Dermis blood vessel endothelial cell (primary cell): ENCODE measurements at regions not wholly inside any gene's neighbourhood (a gene's known extent, or its start where the extent isn't known, plus 50 kb on each side); places are given as distances from the start of the nearest gene placed in this dataset.

Experiments used
- DNase-seq: peaks from one replicate; pipeline ENCODE4 v3.0.0; 2010

DNA sequence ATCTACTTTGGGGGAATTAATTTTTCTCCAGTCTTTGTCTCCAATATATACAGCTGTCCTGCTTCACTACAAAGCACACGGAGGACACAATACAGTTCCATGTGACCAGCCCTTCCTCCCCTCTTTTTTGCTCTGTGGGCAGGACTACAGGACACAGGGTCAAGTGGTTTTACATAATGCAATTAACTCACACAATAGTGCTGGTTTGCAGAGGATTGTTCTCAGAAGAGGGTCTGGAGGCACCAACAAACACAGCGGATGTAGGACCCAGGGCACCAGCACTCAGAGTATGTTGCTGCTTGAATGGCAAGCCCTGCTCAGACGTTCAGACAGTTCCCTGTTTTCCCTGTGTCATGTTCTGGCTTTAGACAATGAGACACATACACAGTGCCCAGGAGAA is 52.0 kb upstream of the NPTX2 start:
- DNase-seq = no peak

DNA sequence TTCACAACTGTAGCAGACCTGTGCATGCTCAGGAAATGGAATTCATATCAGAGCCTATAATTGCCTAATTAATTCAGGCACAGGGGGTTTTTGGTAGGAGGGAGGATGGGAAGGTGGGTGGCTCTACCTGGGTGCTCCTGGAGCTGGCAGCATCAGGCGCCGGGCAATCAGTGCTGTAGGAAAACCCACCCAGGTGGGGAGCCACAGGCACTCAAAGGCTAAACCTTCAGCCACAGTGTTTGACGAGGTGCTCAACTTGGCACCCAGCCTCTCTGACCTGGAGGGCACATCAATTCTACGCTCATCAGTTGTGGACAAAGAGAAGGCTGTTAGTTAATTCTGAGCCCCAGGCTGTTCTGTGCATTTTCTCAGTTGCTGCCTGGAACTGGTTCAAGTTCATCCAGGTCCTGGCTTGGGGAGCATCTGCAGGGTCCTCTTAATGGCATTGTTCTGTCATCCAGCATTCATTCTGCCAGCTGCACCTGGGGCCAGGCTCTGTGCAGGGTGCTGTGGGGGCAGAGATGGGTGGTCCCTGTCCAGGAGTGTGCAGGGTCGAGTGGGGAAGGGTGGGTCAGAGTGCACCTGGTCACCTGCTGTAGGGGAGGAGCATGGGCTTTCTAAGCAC is 54.1 kb upstream of the NPTX2 start:
- DNase-seq = no peak

DNA sequence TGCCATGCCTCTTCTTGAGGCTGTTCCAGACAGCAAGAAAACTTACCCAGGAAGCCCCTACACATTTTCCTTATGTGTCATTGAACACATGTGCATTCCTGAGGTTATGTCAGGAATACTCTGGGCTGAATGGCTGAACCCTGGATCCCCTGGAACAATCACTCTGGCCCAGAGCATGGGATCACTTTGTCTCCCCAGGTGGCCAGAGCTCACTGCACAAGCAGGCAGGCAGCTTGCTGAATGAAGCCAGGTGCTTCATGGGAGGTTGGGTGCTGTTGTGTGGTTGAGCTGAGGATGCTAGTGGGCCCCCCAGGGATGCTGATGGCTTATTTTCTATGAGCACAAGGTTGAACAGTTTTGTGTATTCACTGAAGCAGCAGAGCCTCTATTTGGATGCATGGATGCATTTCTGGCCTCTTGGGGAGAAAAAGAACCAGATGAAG is 54.7 kb upstream of the NPTX2 start:
- DNase-seq = no peak

DNA sequence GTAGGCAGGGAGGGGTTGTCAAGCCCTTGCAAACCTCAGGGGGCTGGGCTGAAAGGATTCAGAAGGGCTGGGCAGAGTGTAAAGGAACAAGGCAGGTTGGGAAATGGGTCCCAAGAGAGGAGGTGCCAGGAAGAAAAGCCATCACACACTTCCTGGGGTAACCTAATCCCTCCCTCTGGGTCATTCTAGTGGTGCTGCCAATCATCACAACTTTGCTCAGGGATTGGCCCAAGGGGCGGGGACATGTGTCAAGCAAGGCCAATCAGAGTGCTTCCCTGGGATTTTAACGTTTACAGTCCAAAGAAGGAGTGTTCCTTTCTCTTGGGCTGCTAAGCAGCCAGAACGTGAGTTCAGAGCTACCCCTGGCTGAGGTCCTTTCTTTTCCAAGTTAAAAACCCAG is 57.1 kb upstream of the NPTX2 start:
- no peak for DNase-seq

DNA sequence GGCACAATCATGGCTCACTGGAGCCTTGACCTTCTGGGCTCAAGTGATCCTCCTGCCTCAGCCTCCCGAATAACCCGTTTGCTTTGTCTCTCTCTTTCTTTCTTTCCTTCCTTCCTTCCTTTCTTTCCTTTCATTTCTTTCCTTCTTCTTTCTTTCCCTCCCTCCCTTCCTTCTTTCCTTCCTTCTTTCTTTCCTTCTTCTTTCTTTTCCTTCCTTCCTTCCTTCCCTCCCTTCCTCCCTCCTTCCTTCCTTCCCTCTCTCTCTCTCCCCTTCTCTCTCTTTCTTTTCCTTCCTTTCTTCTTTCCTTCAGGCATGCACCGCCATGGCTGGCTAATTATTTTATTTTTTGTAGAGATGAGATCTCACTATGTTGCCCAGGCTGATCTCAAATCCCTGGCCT is 57.9 kb upstream of the NPTX2 start:
- no peak for DNase-seq

DNA sequence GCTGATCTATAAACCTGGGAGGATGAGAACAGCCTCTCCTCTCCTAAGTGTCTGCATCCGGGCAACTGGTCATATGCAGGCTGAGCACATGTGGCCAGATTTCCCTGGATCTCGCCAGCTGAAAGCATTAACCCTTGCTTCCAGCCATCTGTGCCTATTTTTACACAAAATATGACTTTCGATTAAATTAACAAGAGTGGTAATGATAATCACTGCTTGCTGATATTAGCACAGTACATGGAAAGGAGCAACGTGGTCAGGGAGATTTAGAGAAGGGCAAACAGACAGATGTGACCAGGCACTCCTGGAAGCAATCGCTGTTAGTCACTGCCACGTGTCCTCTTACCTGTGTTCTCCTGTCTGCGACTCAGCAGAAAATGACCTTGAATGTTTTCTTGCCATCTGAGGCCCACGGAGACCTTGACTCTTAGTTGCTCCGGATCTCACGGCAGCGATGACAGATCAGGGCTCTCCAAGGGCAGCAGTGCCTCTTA is 59.5 kb upstream of the NPTX2 start:
- DNase-seq = no peak

DNA sequence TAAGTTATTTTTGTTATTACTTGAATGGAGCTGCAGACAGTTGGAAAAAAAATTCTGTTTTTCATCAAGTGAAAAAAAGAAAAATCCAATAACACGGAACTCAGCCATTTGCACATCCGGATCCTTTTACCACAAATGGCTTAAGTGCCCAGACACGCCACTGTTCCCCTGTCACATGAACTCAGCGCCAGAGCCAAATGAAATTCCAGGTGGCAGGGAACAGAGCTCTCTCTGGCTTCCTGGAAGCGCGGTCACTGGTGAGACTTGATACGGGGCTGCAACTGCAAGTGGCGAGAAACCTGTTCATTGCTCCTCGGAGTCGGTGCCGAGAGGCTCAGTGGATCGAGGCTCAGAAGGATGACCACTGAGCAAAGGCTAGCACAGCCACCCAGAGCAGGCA is 60.8 kb upstream of the NPTX2 start:
- no peak for DNase-seq

DNA sequence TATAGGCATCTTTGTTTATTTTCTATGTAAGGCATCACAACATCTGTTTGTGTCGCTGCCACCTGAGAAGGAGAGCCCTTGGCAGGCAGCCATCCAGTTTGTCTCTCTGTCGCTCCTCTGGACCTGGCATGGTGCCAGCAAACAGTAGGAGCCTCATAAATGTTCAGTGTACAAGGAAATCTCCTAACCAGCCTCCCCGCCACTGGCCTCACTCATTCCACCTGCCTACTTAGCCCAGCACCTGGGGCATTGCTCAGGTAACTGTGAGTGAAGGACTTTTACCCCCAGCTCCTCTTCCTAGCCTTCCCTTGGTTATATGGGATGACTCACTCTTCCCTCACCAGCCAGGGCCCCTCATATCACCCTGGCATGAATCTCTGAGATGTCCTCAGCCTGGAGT is 61.7 kb upstream of the NPTX2 start:
- no peak for DNase-seq

DNA sequence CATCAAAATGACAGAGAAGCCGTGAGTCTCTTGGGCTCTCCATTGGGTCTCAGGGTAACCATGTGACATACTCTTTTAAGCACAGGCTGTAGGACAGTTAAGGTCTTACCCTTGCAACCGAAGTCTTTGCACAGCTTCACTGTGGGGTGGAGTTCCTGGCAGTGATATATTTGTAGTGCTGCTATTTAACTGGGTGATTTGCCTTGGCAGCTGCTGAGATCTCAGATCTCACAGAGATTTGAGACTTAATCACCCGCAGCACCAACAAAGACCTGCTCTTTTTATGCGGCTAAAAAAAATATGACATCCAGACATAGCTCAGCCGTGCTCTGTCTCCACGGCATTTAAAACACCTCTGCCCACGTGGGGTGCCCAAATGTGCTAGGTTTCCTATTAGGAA is 63.4 kb upstream of the NPTX2 start:
- DNase-seq = no peak

DNA sequence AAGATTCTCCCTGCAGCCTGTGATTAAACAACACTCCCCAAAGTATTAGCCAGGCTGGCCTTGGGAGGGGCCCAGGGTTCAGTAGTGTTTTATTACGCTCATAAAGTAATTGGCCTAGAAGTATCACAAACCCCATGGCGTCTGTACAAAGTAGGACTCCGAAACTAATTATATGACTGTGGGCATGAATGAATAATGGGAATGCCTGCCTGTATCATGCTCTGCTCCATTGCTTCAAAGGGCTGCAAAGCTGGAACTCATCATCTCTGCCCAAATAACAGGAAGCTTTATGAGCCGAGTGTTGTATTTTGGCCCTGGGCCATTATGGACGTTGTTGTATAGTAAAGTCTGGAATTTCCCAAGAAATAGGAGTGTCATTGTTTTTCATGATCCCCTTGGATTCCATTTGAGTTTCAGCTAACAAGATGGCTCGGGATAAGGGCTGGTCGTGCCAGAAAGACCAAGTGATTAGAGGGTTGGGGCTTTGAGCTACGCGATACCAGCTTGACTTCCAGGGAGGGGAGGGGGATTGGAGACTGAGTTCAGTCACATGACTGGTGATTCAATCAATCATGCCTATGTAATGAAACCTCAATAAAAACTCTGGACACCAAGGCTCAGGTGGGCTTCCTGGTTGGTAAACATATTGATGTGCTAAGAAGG is 65.3 kb upstream of the NPTX2 start:
- peak; percentile 13 for DNase-seq

DNA sequence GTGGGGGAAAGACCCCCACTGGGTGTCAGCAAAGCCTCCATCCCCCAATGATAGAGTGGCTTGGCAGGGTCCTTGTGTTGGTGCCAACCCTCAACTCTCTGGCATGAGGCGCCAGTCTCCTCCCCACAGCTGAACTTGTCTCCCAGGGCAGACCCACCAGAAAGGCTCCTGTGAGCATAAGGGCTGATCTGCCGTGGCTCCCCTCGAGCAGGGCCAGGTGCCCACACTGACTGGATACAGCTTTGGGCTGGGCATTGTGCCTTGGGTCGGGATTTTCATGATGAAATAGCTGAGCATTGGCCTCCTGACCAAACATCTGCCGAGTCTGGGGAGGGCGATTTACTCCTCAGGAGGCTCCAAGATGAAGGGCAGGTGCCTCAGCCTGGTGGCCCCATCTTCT is 68.1 kb upstream of the NPTX2 start:
- no peak for DNase-seq

DNA sequence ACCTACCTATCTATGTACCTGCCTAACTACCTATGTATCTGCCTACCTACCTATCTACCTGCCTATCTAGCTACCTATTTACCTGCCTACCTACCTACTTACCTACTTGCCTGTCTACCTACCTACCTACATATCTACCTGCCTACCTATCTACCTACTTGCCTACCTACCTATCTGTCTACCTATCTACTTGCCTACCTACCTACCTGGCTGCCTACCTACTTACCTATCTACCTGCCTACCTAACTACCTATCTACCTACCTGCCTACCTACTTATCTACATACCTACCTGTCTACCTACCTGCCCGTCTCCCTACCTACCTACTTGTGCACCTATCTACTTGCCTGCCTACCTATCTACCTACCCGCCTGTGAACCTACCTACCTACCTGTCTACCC is 68.7 kb upstream of the NPTX2 start:
- no peak for DNase-seq

DNA sequence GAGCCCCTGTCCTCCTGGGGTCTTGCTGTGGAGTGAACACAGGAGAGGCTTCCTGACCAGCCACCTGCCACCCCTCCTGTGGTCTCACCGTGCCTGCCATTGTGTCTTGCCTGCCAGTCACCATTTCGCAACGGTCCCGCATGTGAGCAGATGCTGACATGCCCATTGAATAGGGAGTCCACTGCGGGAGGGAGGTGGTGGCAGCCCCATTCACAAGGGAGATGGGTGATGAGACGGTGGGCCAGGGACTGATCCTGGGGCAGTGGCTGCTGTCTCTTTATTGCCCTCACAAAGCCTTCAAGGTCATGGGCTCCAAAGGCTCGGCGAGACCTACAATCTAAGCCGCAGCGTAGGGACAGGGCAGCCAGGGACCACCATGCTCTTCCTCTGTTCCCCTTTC is 76.0 kb upstream of the NPTX2 start:
- no peak for DNase-seq

DNA sequence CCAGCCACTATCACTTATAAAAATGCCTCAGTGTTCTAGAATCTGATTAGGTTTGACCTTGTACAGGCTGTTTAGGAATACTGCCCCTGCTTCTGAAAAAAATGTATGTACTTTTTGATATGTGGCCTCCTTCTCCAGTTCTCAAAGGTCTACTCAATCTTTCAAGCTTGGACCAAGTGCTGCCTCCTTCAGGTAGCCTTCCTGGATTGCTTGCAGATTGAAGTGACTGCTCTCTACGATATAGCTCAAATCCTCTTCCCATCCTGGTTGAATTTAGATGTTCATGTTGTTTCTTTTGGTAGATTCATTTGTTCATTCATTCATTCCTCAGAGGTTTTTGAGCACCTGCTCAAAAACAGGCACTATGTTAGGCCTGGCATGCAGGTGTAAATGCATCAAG is 77.2 kb upstream of the NPTX2 start:
- DNase-seq = no peak

DNA sequence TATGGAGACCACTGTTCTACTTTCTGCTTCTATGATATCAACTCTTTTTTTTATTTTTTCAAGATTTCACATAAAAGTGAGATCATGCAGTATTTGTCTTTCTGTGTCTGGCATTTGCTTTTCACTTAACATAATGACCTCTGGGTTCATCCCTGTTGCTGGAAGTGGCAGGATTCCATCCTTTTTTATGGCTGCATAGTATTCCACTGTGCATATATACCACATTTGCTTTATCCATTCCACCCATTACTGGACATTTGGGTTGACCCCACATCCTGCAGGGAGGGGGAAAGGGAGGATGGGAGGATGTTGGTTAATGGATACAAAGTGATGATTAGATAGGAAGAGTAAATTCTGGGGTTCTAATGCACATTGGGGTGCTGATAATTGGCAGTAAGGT is 80.3 kb upstream of the NPTX2 start:
- DNase-seq = no peak

DNA sequence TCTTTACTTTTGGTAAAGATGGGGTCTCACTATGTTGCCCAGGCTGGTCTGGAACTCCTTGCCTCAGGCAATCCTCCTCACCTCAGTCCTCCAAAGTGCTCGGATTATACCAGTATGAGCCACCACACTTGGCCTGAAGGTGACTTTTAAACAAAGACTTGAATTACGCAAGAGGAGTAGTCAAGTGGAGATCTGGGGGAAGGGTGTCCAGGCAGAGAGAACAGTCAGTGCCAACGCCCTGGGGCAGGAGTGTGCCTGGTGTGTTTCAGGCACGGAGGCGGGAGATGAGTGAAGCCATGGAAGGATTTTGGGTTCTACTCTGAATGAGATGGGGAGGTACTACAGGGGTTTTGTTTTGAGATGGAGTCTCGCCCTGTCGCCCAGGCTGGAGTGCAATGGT is 82.6 kb upstream of the NPTX2 start:
- DNase-seq = no peak

DNA sequence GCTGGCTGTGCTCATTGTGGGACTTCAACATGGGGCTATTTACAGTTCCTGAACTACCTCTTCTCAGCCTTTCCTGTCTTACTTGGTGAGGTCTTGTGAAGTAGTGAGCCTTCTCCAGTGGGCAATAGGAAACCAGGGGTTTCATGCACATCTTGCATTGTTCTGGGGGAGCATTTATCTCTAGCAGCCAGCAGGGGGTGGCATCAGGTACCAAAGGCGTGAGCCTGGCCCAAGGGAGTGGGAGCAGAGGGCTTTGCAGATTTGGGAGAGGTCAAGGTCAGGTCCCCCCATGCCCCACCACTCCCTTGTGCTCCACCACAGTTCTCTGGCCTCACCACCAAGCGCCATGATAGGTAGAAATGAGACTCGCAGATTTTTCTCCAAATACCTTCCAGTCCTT is 85.4 kb upstream of the NPTX2 start:
- DNase-seq = no peak

DNA sequence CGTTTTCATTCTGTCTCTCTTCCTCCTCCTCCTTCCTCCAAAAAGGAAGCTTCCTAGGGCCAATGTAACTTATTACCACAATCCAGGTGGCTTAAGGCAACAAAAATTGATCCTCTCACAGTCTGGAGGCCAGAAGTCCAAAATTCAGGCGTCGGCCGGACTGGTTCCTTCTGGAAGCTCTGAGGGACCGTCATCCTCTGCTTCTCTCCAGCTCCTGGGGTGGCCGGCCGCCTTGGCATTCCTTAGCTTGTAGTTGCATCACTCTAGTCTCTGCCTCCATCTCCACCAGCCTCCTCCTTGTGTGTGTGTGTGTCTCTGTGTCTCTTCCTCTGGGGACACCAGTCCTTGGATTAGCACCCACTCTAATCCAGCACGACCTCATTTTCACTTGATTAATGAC is 89.0 kb upstream of the NPTX2 start:
- DNase-seq = no peak

DNA sequence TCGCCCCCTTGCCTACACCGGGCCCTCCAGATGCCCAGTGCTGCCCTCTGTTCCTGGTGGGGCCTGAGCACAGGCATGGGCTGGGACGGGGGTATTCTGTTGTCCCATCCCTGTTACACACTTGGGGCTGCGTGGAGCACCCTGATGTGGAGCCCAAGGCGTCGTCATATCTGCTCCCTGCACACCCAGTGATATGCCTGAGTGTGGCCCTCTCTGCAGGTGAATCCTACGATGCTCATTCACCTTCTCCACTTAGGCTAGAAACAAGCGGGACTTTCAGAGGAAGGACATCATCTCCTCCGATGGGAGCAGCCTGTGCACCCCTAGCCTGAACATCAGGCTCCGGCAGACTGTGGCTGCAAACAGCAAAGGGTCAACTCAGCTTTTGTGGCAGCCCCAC is 91.0 kb upstream of the NPTX2 start:
- no peak for DNase-seq

DNA sequence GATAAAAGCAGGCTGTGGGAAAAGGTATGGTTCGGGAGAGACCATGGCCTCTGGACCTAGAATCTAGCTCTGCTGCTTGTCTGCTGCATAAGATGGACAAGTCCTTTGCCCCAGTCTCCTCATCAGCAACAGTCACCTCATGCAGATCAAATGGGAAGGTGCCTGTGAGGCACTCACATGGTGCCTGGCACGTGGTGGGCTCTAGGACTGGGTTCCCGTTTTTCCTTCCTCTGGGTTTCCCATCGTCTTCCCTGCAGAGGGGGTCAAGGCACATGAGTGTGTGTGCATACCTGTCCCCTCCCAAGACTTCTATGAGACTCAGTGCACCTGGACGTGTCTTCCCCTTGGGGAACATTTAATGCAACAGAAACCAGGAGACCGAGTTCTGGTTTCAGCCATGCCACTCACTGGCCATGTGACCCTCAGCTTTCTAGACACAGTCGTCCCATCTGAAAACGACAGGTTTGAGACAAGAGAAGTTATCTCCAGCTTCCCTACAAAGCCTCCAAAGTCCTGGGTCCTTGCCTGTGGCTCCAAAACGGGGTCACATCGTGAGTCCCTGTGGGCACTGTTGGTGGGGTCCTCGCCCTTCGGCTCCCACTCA is 95.9 kb upstream of the NPTX2 start:
- no peak for DNase-seq

DNA sequence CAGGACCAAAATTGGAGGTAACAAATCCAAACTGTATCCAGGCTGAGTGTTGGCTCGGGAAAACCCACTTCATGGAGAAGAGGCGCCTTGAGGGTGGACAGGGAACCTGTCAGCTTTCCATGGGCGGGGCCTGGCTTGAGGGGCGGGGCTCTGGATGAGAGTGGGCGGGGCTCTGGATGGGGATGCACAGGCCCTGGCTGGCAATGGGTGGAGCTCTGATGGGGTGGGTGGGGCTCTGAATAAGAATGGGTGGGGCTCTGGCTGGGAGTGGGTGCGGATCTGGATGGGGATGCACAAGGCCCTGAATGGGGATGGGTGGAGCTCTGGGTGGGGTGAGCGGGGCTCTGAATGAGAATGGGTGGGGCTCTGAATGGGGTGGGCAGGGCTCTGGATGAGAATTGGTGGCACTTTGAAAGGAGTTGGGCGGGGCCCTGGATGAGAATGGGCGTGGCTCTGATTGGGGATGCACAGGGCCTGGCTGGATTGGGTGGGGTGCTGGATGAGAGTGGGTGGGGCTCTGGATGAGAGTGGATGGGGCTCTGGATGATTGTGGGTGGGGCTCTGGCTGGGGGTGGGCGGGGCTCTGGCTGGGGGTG is 96.6 kb upstream of the NPTX2 start:
- no peak for DNase-seq

DNA sequence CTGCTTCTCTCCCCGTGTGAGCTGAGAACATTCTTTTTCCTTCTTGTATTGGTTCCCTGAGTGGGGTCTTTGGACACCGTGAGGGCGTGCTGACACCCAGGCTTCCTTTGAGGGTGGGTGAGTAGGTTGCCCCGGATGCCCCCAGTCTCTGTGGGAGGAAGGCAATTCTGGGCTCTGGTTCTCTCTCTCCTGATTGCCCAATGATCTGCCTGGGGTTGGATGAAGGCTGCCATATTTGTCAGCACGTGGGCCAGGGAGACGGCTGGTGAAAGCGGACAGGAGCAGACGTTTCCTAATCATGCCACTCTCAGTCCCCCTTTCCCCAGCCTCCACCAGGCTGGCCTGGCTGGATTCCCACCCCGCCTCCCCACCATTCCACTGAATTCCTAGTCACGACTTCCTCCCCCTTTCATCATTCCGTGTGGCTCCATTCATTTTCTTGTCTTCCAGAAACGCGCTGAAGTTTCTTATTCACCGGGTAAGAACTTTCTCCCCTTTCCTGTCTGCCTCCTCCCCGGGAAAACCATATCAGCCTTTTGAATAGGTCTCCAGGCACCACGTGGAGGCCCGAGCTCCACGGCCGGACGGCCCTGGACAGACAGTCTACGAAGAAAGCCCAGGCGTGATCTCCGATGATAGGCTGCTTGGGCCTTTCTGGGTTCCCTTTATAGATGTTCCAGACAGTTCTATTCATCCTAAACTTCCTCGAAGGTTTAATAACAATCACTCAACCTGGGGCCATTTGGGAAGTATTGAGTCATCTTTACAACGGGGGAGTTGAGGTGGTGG is 98.7 kb upstream of the NPTX2 start:
- no peak for DNase-seq

DNA sequence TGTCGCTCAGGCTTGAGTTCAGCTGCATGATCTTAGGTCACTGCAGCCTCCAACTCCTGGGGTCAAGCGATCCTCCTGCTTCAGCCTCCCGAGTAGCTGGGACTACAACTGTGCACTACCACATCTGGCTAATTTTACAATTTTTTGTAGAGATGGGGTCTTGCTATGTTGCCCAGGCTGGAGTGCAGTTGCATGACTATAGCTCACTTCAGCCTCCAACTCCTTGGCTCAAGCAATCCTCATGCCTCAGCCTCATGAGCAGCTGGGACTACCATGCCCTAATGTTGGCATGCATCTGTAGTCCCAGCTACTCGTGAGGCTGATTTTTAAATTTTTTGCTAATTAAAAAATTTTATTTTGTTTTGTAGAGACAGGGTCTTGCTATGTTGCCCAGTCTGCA is 101.9 kb upstream of the NPTX2 start:
- no peak for DNase-seq
